AML-193 (cell line): ENCODE measurements at regions not wholly inside any gene's neighbourhood (a gene's known extent, or its start where the extent isn't known, plus 50 kb on each side); places are given as distances from the start of the nearest gene placed in this dataset.
"Not testable (repeated sequence)": the region's sequence is repeated elsewhere in the genome, so short reads cannot be mapped to it uniquely, and the experiment has no call there.

ENCODE experiments used
- DNase-seq, 2 experiments: peaks; one replicate each; lab custom pipeline; 2025; lab: John Stamatoyannopoulos, UW

- no peak for DNase-seq
Observed at GRCh38 chr4:66929748-66930147, 615.6 kb downstream of the CENPC start.

GRCh38 chr4:66928881-66929280 is 616.4 kb downstream of the CENPC start:
- not testable (repeated sequence) for DNase-seq

GRCh38 chr4:66927937-66928336 is 617.4 kb downstream of the CENPC start:
- no peak for DNase-seq

- no peak for DNase-seq
Observed at GRCh38 chr4:66926687-66927086, 618.6 kb downstream of the CENPC start.

GRCh38 chr4:66923081-66923865 is 622.0 kb downstream of the CENPC start:
- no peak for DNase-seq

- no peak for DNase-seq
Observed at GRCh38 chr4:66921433-66921832, 623.9 kb downstream of the CENPC start.

GRCh38 chr4:66920514-66920913 is 624.8 kb downstream of the CENPC start:
- DNase-seq = no peak

GRCh38 chr4:66911880-66912279 is 633.4 kb downstream of the CENPC start:
- DNase-seq = no peak

- DNase-seq = no peak
Observed at GRCh38 chr4:66906314-66906713, 639.0 kb downstream of the CENPC start.

GRCh38 chr4:66899422-66900065 is 645.8 kb downstream of the CENPC start:
- no peak for DNase-seq

GRCh38 chr4:66893807-66894206 is 651.5 kb downstream of the CENPC start:
- DNase-seq = no peak

- no peak for DNase-seq
Observed at GRCh38 chr4:66887061-66887460, 658.2 kb downstream of the CENPC start.

GRCh38 chr4:66885501-66886165 is 659.7 kb downstream of the CENPC start:
- DNase-seq = no peak

- no peak for DNase-seq
Observed at GRCh38 chr4:66876946-66877345, 668.4 kb downstream of the CENPC start.

GRCh38 chr4:66872661-66873060 is 672.6 kb downstream of the CENPC start:
- no peak for DNase-seq

GRCh38 chr4:66863481-66863880 is 681.8 kb downstream of the CENPC start:
- DNase-seq = no peak

- no peak for DNase-seq
Observed at GRCh38 chr4:66855956-66856355, 689.3 kb downstream of the CENPC start.

- DNase-seq = no peak
Observed at GRCh38 chr4:66853845-66854244, 691.5 kb downstream of the CENPC start.

- no peak for DNase-seq
Observed at GRCh38 chr4:66852843-66853242, 692.5 kb downstream of the CENPC start.

- DNase-seq = no peak
Observed at GRCh38 chr4:66849596-66849995, 695.7 kb downstream of the CENPC start.

- no peak for DNase-seq
Observed at GRCh38 chr4:66842724-66843088, 702.6 kb downstream of the CENPC start.

GRCh38 chr4:66842026-66842723 is 703.1 kb downstream of the CENPC start:
- DNase-seq = no peak

- DNase-seq = no peak
Observed at GRCh38 chr4:66840178-66840577, 705.1 kb downstream of the CENPC start.
